EL (cell line): ENCODE measurements at regions not wholly inside any gene's neighbourhood (a gene's known extent, or its start where the extent isn't known, plus 50 kb on each side); places are given as distances from the start of the nearest gene placed in this dataset.
A peak's percentile ranks its signal among the peaks of the same experiment; 100 is the strongest.

ENCODE experiments used
- DNase-seq: peaks from one replicate; pipeline ENCODE4 v3.0.0-alpha.2; 2016

- DNase-seq, result no peak
Observed at GRCh38 chr11:18878211-18878610, 61.0 kb downstream of the MRGPRX1 start.

DNA sequence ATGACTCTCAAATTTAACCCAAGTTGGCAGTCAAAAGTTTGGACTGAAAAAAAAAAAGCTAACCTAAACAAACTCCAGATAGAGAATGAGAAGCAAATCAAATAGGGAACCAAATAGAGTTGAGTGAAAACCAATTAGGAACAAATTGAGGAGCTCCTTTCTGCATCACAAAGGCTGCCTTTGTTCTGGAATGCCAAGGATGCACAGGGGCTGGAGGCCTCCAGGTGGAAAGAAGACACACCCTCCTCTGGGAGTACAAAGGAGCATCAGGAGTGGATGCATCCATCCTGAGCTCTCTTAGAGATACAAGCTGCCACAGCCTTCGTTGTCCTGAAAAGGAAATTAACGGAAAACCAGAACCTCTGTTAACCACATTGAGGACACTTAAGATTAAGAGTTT, 73.3 kb downstream of the MRGPRX1 start:
- no peak for DNase-seq

- DNase-seq, result no peak
Observed at GRCh38 chr11:18865261-18865660, 73.7 kb upstream of the PTPN5 start.

DNA sequence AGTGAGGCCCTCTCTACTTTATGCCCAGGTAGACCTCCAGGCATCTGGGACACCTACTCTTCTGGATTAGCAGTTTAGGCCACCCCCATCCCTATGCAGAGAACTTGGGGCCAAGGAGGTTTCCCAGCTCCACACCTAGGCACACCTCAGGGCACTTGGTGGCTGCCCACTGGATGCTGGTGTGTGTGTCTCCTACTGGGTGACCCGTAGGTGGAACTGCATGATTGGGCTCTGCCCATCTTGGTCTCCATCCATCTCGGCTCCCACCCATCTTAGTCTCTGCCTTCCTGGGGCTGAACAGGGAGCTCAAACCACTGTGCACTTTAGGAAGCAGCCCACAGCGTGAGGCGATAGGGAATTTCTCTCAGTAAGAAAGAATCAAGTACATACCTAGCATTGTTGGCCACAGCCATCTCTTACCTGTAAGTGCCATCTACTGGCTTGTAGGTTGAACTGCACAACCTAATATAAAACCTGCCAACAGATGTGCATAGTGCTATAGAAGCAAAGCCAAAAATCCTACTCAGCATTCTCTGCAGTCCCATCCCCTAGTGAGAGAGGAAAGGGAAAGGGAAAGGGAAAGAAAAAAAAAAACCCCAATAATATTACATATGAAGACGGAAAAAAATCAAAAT, 61.6 kb upstream of the PTPN5 start:
- peak; percentile 8 for DNase-seq

GRCh38 chr11:18849406-18849805, 57.8 kb upstream of the PTPN5 start:
- no peak for DNase-seq

DNA sequence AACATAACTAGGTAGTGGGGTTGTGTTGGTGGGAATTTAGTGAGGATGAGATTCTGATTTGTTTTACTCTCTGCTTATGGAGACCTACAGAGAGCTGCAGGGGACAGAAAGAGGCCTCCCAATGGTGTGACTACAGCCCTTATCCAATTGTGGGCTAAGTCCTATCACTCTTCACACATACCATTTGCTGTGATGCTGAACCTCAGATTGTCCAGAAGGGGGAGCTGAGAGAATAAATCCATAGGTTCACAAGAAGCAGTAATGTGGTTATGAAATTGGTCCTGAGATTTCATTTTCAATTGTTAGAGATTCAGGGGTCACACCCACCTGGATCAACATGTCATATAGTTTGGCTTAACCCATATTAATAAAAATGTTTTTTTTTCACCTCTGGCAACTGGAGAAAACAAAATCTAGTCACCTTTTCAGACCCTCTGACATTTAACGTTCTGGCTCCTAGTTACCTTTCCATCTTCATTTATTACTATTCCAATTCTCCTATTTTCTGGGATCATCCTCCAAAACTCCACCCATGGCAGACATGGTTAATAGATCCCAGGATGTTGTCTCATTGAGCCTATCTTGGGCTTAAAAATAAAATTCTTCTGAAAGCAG, 53.3 kb upstream of the PTPN5 start:
- DNase-seq, result peak; percentile 28
